CD4-positive, alpha-beta T cell treated with Interleukin-4 for 1 hour (primary cell): ENCODE measurements at regions not wholly inside any gene's neighbourhood (a gene's known extent, or its start where the extent isn't known, plus 50 kb on each side); places are given as distances from the start of the nearest gene placed in this dataset.
"Not testable (repeated sequence)": the region's sequence is repeated elsewhere in the genome, so short reads cannot be mapped to it uniquely, and the experiment has no call there.

ENCODE experiments used
- DNase-seq, 2 donors: peaks; one replicate each; pipeline ENCODE4 v3.0.0-alpha.2; 2020 to 2022

GRCh38 chr11:91097083-91097482 is 874.2 kb upstream of the CHORDC1 start:
- DNase-seq: no peak

GRCh38 chr11:91093141-91093540 is 870.3 kb upstream of the CHORDC1 start:
- DNase-seq: no peak

GRCh38 chr11:91091563-91091962 is 868.7 kb upstream of the CHORDC1 start:
- no peak for DNase-seq

- DNase-seq: no peak
Observed at GRCh38 chr11:91086028-91086427, 863.2 kb upstream of the CHORDC1 start.

GRCh38 chr11:91082255-91082654 is 859.4 kb upstream of the CHORDC1 start:
- DNase-seq: no peak

- no peak for DNase-seq
Observed at GRCh38 chr11:91081440-91082043, 858.7 kb upstream of the CHORDC1 start.

GRCh38 chr11:91078221-91078620 is 855.4 kb upstream of the CHORDC1 start:
- no peak for DNase-seq

GRCh38 chr11:91075032-91075695 is 852.3 kb upstream of the CHORDC1 start:
- no peak for DNase-seq

GRCh38 chr11:91067666-91068065 is 844.8 kb upstream of the CHORDC1 start:
- DNase-seq: no peak

GRCh38 chr11:91066456-91067047 is 843.7 kb upstream of the CHORDC1 start:
- DNase-seq: no peak

GRCh38 chr11:91063399-91063798 is 840.5 kb upstream of the CHORDC1 start:
- not testable (repeated sequence) for DNase-seq

- DNase-seq: no peak
Observed at GRCh38 chr11:91047882-91048281, 825.0 kb upstream of the CHORDC1 start.

- DNase-seq: no peak
Observed at GRCh38 chr11:91046261-91046660, 823.4 kb upstream of the CHORDC1 start.

- DNase-seq: no peak
Observed at GRCh38 chr11:91041626-91042025, 818.8 kb upstream of the CHORDC1 start.

- DNase-seq: no peak
Observed at GRCh38 chr11:91023731-91024130, 800.9 kb upstream of the CHORDC1 start.

GRCh38 chr11:91011503-91011902 is 788.7 kb upstream of the CHORDC1 start:
- DNase-seq: no peak

GRCh38 chr11:91005458-91005857 is 782.6 kb upstream of the CHORDC1 start:
- DNase-seq: no peak

GRCh38 chr11:90997241-90997640 is 774.4 kb upstream of the CHORDC1 start:
- no peak for DNase-seq

- not testable (repeated sequence) for DNase-seq
Observed at GRCh38 chr11:90972159-90972558, 749.3 kb upstream of the CHORDC1 start.

GRCh38 chr11:90947930-90948329 is 725.1 kb upstream of the CHORDC1 start:
- DNase-seq: no peak

- no peak for DNase-seq
Observed at GRCh38 chr11:90930252-90930651, 707.4 kb upstream of the CHORDC1 start.

GRCh38 chr11:90919332-90919731 is 696.5 kb upstream of the CHORDC1 start:
- DNase-seq: no peak

GRCh38 chr11:90916706-90917105 is 693.9 kb upstream of the CHORDC1 start:
- DNase-seq: no peak

- no peak for DNase-seq
Observed at GRCh38 chr11:90913131-90913668, 690.4 kb upstream of the CHORDC1 start.
